ENCODE measurements at regions not wholly inside any gene's neighbourhood (a gene's known extent, or its start where the extent isn't known, plus 50 kb on each side); places are given as distances from the start of the nearest gene placed in this dataset.

DNA sequence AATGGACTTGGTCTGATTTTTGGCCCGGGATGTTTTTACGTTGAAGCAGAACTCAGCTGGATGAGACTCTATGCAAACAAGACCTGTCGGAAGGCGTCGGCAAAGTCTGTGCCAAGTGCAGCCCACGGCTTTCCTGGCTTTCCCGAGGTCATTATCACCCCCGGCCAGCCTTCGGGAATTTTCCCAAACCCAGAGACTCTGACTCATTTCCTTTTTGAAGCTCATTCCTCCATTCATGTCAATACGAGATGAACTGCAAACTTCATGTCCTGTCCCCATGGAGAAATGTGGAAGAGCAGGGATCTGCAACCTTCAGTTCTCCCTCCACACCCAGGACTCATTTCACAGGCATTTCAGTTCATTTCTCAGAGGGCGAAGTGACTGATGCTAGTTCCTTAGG lies 95.3 kb downstream of the IRX2 start:
- no peak for ATAC-seq
- intact Hi-C loops (cut with micrococcal nuclease): no loop called here
- DNase-seq (ENCODE audit: low read depth, low spot score): no peak
- Histone ChIP-seq H3K4me3 (replicated peaks in 1 of 2; ENCODE audit: low read depth in 1 of 2, low read length in 2 of 2) (no peak overlapping the region), H3K27me3 (ENCODE audit: insufficient read depth, low read length) (no peaks in the 10 kb centered on the region), H3K9me3 (ENCODE audit: control insufficient read depth in 1 of 2, insufficient read depth in 1 of 2, low read depth in 1 of 2, low read length in 2 of 2) (peaks cover 6 to 25% of the 10 kb centered on the region in 2 experiments; a peak in 2 of 4 replicates), H3K36me3 (ENCODE audit: control insufficient read depth in 1 of 2, insufficient read depth in 2 of 2, low read length in 2 of 2) (no peaks in the 10 kb centered on the region), H3K27ac (ENCODE audit: low read depth, low read length) (no peak overlapping the region), H3K4me2 (ENCODE audit: low read length) (no peak overlapping the region), H2AFZ (ENCODE audit: low read depth, low read length, poor library complexity, severe bottlenecking) (no peak overlapping the region), H3K9ac (ENCODE audit: low read length) (no peak overlapping the region), H4K20me1 (ENCODE audit: insufficient read depth) (no peaks in the 10 kb centered on the region), H3K79me2 (ENCODE audit: insufficient read depth, low read length) (no peaks in the 10 kb centered on the region), H3K9me2 (ENCODE audit: insufficient read depth) (no peaks in the 10 kb centered on the region), H3K4me1 (ENCODE audit: control insufficient read depth in 1 of 2, insufficient read depth in 2 of 2, low read length in 2 of 2) (no peaks in the 10 kb centered on the region)
- ChIA-PET CTCF (no interaction called here), POLR2A (no interaction called here), RAD21 (ENCODE audit: low non-redundant PET in 1 of 2, low total read pairs in 2 of 2, uncharacterized antibody in 2 of 2, unreplicated experiment in 2 of 2) (no interaction called here)
- no TSS peak for BruUV-seq (replicated peaks)
- TF ChIP-seq JUND (IDR thresholded peaks at IDR 0.05) (no peak), EGR1 (IDR thresholded peaks at IDR 0.05; ENCODE audit: low read depth) (no peak), TCF7L2 (IDR thresholded peaks at IDR 0.05; ENCODE audit: borderline replicate concordance, extremely low read depth, insufficient read depth, insufficient read length) (no peak), CEBPB (IDR thresholded peaks at IDR 0.05; ENCODE audit: low read depth) (no peak), EZH2phosphoT487 (IDR thresholded peaks at IDR 0.05; ENCODE audit: borderline replicate concordance) (no peak), ZFX (IDR thresholded peaks at IDR 0.05) (no peak), YY1 (IDR thresholded peaks at IDR 0.05; ENCODE audit: extremely low read depth, insufficient replicate concordance, low read depth, low read length) (no peak), ZNF274 (IDR thresholded peaks at IDR 0.05; ENCODE audit: low read depth, low read length) (no peak), SRF (IDR thresholded peaks at IDR 0.05; ENCODE audit: low read depth) (no peak), CBX3 (IDR thresholded peaks at IDR 0.05; ENCODE audit: low read depth) (no peak), SIN3A (IDR thresholded peaks at IDR 0.05; ENCODE audit: low read depth) (no peak)
- TF ChIP-seq, protein P1, sequence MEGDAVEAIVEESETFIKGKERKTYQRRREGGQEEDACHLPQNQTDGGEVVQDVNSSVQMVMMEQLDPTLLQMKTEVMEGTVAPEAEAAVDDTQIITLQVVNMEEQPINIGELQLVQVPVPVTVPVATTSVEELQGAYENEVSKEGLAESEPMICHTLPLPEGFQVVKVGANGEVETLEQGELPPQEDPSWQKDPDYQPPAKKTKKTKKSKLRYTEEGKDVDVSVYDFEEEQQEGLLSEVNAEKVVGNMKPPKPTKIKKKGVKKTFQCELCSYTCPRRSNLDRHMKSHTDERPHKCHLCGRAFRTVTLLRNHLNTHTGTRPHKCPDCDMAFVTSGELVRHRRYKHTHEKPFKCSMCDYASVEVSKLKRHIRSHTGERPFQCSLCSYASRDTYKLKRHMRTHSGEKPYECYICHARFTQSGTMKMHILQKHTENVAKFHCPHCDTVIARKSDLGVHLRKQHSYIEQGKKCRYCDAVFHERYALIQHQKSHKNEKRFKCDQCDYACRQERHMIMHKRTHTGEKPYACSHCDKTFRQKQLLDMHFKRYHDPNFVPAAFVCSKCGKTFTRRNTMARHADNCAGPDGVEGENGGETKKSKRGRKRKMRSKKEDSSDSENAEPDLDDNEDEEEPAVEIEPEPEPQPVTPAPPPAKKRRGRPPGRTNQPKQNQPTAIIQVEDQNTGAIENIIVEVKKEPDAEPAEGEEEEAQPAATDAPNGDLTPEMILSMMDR (IDR thresholded peaks at IDR 0.05 in 2 of 3, conservative IDR thresholded peaks at IDR 0.05 in 1 of 3; ENCODE audit: borderline replicate concordance in 1 of 3, insufficient read depth in 1 of 3, low read depth in 2 of 3, low read length in 2 of 3): no peak
- TF ChIP-seq, protein P2, sequence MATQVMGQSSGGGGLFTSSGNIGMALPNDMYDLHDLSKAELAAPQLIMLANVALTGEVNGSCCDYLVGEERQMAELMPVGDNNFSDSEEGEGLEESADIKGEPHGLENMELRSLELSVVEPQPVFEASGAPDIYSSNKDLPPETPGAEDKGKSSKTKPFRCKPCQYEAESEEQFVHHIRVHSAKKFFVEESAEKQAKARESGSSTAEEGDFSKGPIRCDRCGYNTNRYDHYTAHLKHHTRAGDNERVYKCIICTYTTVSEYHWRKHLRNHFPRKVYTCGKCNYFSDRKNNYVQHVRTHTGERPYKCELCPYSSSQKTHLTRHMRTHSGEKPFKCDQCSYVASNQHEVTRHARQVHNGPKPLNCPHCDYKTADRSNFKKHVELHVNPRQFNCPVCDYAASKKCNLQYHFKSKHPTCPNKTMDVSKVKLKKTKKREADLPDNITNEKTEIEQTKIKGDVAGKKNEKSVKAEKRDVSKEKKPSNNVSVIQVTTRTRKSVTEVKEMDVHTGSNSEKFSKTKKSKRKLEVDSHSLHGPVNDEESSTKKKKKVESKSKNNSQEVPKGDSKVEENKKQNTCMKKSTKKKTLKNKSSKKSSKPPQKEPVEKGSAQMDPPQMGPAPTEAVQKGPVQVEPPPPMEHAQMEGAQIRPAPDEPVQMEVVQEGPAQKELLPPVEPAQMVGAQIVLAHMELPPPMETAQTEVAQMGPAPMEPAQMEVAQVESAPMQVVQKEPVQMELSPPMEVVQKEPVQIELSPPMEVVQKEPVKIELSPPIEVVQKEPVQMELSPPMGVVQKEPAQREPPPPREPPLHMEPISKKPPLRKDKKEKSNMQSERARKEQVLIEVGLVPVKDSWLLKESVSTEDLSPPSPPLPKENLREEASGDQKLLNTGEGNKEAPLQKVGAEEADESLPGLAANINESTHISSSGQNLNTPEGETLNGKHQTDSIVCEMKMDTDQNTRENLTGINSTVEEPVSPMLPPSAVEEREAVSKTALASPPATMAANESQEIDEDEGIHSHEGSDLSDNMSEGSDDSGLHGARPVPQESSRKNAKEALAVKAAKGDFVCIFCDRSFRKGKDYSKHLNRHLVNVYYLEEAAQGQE (IDR thresholded peaks at IDR 0.05; ENCODE audit: low read depth): no peak
- TF ChIP-seq, protein P3, sequence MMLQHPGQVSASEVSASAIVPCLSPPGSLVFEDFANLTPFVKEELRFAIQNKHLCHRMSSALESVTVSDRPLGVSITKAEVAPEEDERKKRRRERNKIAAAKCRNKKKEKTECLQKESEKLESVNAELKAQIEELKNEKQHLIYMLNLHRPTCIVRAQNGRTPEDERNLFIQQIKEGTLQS (IDR thresholded peaks at IDR 0.05): no peak

All from HCT116 (cell line).